CD1c-positive myeloid dendritic cell (primary cell): ENCODE measurements at regions not wholly inside any gene's neighbourhood (a gene's known extent, or its start where the extent isn't known, plus 50 kb on each side); places are given as distances from the start of the nearest gene placed in this dataset.

Experiments used
- DNase-seq: peaks from one replicate; pipeline ENCODE4 v3.0.0-alpha.2; 2016; ENCODE audit errors: extremely low spot score

DNA sequence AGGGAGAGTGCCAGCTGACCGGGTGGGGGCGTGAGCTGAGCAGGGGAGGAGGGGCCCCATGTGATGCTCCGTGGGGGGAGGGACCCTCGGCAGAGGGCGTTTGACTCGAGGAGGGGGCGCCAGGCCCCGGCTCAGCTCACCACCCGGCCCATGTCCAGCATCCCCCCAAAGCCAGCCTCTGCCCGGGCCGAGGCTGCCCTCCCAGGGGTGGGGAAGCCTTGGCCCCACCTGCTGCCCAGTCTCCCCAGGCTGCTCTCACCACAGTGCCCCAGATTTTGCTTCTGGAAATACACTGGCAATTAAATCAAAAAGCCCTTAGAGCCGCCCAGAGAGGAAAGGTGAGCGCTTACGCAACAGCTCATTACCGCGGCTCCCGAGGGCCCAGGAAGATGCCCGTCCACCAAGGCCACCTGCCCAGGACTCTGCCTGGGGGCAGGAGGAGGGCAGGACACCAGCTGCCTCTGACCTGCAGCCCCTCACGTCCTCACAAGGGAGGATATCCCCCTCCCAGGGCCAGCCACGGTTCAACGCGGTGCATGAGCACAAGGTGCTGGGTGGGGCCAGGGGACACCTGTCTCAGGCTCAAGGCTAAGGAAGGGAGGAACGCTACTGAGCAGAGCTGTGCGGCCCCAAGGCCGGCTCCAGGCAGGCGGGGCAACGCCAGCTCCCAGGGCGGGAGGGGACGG is 70.0 kb upstream of the INPP5A start:
- no peak for DNase-seq

- no peak for DNase-seq
Measured at GRCh38 chr10:132468216-132468615, 69.4 kb upstream of the INPP5A start.

DNA sequence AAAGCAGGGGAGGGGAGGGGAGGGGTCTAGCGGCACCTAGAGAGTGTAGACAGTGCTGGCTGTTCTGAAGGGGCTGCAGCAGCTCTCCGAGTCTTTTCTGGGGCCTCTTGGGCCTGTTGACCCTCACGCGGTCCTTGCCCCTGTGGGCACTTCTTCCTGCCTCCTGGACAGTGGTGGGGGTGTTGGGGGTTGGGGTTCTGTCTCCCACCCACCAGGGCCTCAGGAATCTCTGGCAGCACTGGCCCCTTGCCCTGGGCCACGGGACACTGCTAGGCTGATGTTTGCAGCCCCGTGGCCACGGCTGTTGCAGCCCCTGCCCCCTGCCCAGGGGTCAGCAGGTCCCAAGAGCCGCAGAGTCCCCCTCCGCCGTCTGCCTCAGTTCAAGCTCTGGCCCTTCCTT is 68.9 kb upstream of the INPP5A start:
- DNase-seq: no peak

DNA sequence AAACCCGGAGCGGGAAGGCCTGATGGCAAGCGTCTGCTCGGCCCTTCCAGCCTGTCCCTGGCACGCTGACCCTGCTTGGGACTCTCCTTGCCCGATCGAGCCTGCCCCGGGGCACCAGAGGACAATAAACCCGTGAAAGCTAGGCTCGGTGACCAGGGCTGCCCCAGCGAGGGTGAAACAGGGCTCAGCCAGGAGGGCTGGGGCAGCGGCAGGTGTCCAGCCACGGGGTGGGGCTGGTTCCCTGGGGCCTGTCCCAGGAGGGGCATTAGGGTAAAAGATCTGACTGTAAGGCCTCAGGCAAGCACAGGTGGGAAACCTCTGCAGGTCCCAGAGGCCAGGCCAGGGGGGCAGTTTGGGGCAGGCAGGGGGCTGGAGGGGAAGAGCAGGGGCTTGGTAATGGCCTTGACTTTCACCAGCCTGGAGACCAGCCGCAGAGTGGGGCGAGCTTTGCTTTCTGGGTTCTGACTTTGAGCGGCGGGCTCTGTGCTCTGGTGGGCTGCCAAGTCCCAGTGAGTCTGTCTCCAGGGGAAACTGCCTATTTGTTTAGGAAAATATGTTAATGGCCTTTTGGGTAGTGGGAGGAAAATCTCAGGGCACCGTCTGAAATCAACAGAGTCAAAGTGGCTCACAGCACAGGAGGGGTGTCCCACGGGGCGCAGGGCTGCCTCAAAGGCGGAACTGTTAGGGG is 68.2 kb upstream of the INPP5A start:
- no peak for DNase-seq

DNA sequence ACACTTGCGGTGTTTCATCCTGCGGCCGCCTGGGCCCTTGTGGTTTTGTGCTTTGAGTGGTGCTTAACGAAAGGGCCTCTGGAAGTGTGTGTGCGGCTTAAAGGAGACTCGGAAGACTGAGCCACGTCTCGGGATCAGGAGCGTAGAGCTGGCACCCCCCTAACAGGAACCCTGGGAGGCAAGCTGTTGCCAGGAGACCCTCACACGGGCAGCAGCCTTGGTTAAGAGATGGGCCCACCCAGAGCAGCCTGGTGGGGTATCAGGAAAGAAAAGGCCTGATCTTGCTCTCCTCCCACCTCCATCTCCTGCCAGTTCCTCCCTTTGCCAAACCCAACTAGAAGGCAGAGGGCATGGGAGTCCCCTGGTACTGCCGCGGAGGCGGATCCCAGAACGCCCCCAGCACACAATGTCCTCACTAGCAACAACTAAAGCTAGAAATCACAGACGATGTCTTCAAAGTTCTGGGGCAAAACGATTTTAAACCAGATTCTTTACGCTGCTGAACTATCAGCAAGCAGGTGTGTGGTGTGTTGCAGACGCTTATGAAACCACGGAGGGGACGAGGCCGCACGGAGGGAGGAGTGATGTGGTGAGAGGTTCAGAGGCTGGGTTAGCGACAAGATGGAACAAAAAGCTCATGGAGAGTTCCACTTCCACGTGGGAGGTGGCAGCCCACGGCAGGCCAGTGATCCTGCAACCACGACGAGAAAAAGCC is 67.0 kb upstream of the INPP5A start:
- DNase-seq: no peak

DNA sequence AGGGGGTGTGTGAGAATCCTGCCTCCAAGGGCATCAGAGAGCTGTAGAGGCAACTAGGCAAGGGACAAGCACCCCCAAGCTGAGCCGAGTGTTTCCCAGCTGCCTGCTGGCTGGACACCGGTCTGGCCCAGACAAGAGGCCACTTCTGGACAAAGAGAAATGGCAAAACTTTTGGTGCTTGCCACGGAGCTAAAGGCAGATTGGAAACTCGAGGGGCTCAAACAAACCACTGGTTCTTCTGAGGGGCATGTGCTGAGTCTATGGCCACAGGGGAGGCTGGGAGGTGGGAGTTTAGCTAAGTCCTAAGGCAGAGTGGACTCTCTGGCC is 66.5 kb upstream of the INPP5A start:
- DNase-seq: no peak

DNA sequence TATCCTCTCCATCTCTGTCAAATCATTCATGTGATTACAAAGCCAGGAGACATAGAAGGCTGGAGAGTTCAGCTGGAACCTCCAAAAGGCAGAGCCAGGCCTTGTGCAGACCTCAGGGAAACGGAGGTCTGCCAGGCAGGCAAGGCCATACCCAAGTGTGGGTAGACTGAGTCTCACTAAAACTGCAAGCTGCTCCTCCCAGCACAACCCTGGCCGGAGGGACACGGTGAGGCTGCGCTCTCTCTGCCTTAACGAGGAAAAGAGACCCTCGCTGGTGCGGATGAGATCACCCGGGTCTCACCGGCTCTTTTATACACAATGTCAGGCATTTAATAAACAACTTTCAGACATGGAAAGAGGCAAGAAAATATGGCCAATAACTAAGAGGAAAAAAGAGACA is 66.1 kb upstream of the INPP5A start:
- no peak for DNase-seq

- no peak for DNase-seq
Measured at GRCh38 chr10:132475086-132475485, 62.5 kb upstream of the INPP5A start.

- no peak for DNase-seq
Measured at GRCh38 chr10:132476146-132477065, 61.2 kb upstream of the INPP5A start.

GRCh38 chr10:132477066-132477397 is 60.6 kb upstream of the INPP5A start:
- no peak for DNase-seq

DNA sequence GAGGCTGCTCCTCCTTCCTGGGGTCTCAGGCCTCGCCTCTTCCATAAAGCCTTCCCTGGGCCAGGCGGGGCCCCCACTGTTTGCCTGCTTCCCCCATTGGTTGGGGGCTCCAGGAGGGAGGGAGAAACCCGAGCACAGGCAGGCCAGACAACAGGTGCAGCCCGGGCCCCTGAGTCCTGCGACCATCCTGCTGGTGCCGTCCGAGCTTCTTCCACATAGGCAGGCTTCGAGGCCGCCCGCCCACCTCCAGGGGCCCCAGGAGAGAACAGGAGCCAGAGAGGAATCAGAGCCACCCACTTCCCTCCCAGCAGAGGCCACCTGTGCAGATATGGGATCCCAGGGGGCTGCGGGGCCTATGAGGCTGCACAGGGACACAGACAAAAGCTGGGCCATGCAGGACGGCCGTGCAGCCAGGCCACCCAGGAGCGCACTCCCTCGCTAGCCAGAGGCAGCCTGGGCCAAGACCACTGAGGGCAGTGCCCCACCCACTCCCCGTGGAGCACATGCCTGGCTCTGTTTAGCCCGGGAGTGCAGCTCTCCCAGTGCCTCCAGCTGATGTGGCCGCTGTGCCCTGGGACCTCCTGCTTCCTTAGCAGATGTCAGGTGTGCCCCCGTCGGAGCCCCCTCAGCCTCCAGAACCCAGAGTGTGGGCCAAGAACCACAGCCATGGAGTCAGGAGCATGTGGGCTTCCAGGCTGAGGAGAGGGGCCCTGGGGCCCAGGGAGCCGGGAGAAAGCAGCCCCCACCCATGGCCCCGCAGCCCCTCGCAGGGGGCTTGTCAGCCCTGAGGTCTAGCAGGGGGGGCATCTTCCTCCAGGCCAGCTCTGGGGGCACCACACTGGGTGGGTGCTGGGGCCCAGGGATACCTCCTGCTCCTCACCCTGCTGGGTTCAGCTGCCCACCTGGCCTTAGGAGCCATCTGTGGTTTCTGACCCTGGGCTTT is 59.9 kb upstream of the INPP5A start:
- no peak for DNase-seq

GRCh38 chr10:132478341-132479023 is 59.1 kb upstream of the INPP5A start:
- no peak for DNase-seq

- DNase-seq: no peak
Measured at GRCh38 chr10:132479024-132479602, 58.5 kb upstream of the INPP5A start.

- no peak for DNase-seq
Measured at GRCh38 chr10:132479603-132480221, 57.9 kb upstream of the INPP5A start.

GRCh38 chr10:132480356-132480755 is 57.2 kb upstream of the INPP5A start:
- DNase-seq: no peak

GRCh38 chr10:132481690-132482089 is 55.9 kb upstream of the INPP5A start:
- DNase-seq: no peak

GRCh38 chr10:132482090-132482800 is 55.3 kb upstream of the INPP5A start:
- peak; percentile 47 for DNase-seq

DNA sequence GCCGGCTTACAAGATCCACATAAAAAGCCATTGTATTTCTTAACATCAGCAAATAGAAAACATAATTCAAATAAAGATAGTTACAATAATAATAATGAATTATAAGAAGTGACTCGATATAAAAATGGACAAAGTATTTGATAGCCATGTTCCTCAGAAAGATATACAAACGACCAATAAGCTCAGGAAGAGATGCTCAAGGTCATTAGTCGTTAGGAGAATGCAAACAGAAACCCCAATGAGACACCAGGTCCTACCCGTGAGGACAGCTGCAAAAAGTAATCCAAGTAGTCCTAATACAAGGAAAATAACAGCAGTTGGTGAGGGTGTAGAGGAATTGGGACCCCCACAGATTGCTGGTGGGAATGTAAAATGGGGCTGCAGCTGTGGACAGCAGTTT is 54.2 kb upstream of the INPP5A start:
- DNase-seq: no peak

GRCh38 chr10:132484922-132485321 is 52.7 kb upstream of the INPP5A start:
- DNase-seq: no peak
